ENCODE measurements at regions not wholly inside any gene's neighbourhood (a gene's known extent, or its start where the extent isn't known, plus 50 kb on each side); places are given as distances from the start of the nearest gene placed in this dataset.

DNA sequence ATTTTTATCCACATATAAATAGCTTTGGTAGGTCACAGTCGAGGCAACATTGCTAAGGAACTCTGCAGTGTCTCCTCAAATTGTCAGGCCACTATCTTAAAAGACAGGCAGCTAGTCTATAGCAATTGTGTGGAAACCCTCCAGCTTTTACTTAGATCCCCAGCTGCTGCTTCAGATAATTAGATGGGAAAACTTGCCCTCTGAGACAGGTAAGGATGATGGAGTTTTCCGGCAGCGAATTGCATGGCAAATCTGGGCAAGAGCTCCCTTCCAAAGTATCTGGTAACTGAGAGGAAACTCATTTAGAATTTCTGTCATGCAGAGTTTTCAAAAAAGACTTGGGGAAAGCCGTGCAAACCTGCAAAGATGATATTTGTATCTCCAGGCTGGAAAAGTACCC, 886.2 kb downstream of the UQCRFS1 start:
- H3K4me1 Mint-ChIP-seq, result peaks cover 24 to 27% of the 10 kb centered on the region in 2 experiments
- H3K27me3 Mint-ChIP-seq (ENCODE audit: low read depth), result peaks cover 2% of the 10 kb centered on the region
- Histone ChIP-seq H3K4me2 (ENCODE audit: insufficient read depth, insufficient read length, low read length) (no peak overlapping the region), H2BK5ac (ENCODE audit: insufficient read length, low read length) (no peak overlapping the region), H3K27me3 (ENCODE audit: insufficient read depth, low read length) (0 out of 2 replicates have a peak, but pooled peaks cover 2% of the 10 kb centered on the region), H3K14ac (ENCODE audit: insufficient read depth, low read length) (no peak overlapping the region), H3K23me2 (ENCODE audit: insufficient read length, low read depth, low read length, poor library complexity, severe bottlenecking) (no peaks in the 10 kb centered on the region), H4K8ac (replicated peaks; ENCODE audit: insufficient read length, low read depth, low read length) (no peak overlapping the region), H3K79me2 (ENCODE audit: insufficient read depth, low read length) (no peaks in the 10 kb centered on the region), H3K27ac (ENCODE audit: insufficient read length, low read depth, low read length) (no peak overlapping the region), H2BK12ac (ENCODE audit: insufficient read length, low read depth, low read length) (no peak overlapping the region), H3K9ac (ENCODE audit: extremely low read depth, insufficient read length, low read length) (no peak overlapping the region), H3K4ac (ENCODE audit: low read depth, low read length) (no peak overlapping the region), H3T11ph (ENCODE audit: low read length) (no peak overlapping the region), H4K5ac (ENCODE audit: insufficient read length, low read depth, low read length) (no peak overlapping the region), H3K23ac (ENCODE audit: insufficient read length, low read depth, low read length) (no peak overlapping the region), H2BK15ac (ENCODE audit: low read depth, low read length) (no peak overlapping the region), H2BK120ac (ENCODE audit: low read depth, low read length, poor library complexity, severe bottlenecking) (no peak overlapping the region), H3K4me1 (ENCODE audit: insufficient read depth, low read length) (peaks cover 4% of the 10 kb centered on the region; the same call in 1 of the 2 replicates), H2AK5ac (ENCODE audit: insufficient read length, low read length) (no peak overlapping the region), H3K79me1 (ENCODE audit: insufficient read depth, low read depth, low read length, poor library complexity, severe bottlenecking) (no peaks in the 10 kb centered on the region), H2BK20ac (ENCODE audit: low read depth, low read length, poor library complexity, severe bottlenecking) (no peak overlapping the region), H2AFZ (ENCODE audit: low read length) (no peak overlapping the region), H4K20me1 (ENCODE audit: control insufficient read depth, insufficient read depth, insufficient read length) (no peaks in the 10 kb centered on the region), H4K91ac (ENCODE audit: insufficient read length, low read depth, low read length) (no peak overlapping the region), H3K18ac (ENCODE audit: insufficient read length, low read depth, low read length) (no peak overlapping the region), H3K56ac (ENCODE audit: insufficient read length, low read depth, low read length) (no peak overlapping the region), H3K9me3 (ENCODE audit: control insufficient read depth, low read depth, low read length) (no peaks in the 10 kb centered on the region)
- no peak for TF ChIP-seq CTCF (conservative IDR thresholded peaks at IDR 0.05)
- peaks cover 17 to 18% of the 10 kb centered on the region in 2 experiments for H3K9me3 Mint-ChIP-seq
- WGBS (ENCODE audit: extremely low coverage, insufficient read length, low lambda C conversion rate), result no CpG with 5 or more reads among the region's 4 CpGs
- H3K4me3 Mint-ChIP-seq, result no peak overlapping the region
- no peak overlapping the region for H3K27ac Mint-ChIP-seq
- peaks cover 6 to 20% (median 7%) of the 10 kb centered on the region in 3 experiments; a peak in 5 of 7 replicates for H3K36me3 Mint-ChIP-seq (ENCODE audit: insufficient read depth in 1 of 3, low read depth in 3 of 3)
- DNase-seq, result no peak
